ENCODE measurements at regions not wholly inside any gene's neighbourhood (a gene's known extent, or its start where the extent isn't known, plus 50 kb on each side); places are given as distances from the start of the nearest gene placed in this dataset.

- H3K4me1 ChIP-seq (ENCODE audit: control insufficient read depth, low read depth, low read length): no peaks in the 10 kb centered on the region
- no peaks in the 10 kb centered on the region for H3K36me3 ChIP-seq (ENCODE audit: control insufficient read depth, low read depth, low read length)
- no peaks in the 10 kb centered on the region for H3K9me3 ChIP-seq (ENCODE audit: control insufficient read depth, low read depth, low read length)
- no peaks in the 10 kb centered on the region for H3K27me3 ChIP-seq (ENCODE audit: control insufficient read depth, insufficient read depth, low read length)
- H3K9ac ChIP-seq (ENCODE audit: low read length): no peak overlapping the region
- H3K27ac ChIP-seq (ENCODE audit: low read length): no peak overlapping the region
- no peak overlapping the region for H3K4me3 ChIP-seq (ENCODE audit: low read length)
Observed at GRCh38 chr5:101846496-101846895, 449.6 kb downstream of the SLCO4C1 start.

GRCh38 chr5:101843055-101843454, 453.0 kb downstream of the SLCO4C1 start:
- no peaks in the 10 kb centered on the region for H3K27me3 ChIP-seq (ENCODE audit: control insufficient read depth, insufficient read depth, low read length)
- H3K4me1 ChIP-seq (ENCODE audit: control insufficient read depth, low read depth, low read length): no peaks in the 10 kb centered on the region
- no peaks in the 10 kb centered on the region for H3K9me3 ChIP-seq (ENCODE audit: control insufficient read depth, low read depth, low read length)
- no peak overlapping the region for H3K4me3 ChIP-seq (ENCODE audit: low read length)
- no peak overlapping the region for H3K9ac ChIP-seq (ENCODE audit: low read length)
- H3K27ac ChIP-seq (ENCODE audit: low read length): no peak overlapping the region
- H3K36me3 ChIP-seq (ENCODE audit: control insufficient read depth, low read depth, low read length): no peaks in the 10 kb centered on the region

- Histone ChIP-seq H3K4me1 (ENCODE audit: control insufficient read depth, low read depth, low read length) (no peaks in the 10 kb centered on the region), H3K9ac (ENCODE audit: low read length) (no peak overlapping the region), H3K27me3 (ENCODE audit: control insufficient read depth, insufficient read depth, low read length) (no peaks in the 10 kb centered on the region), H3K36me3 (ENCODE audit: control insufficient read depth, low read depth, low read length) (no peaks in the 10 kb centered on the region), H3K4me3 (ENCODE audit: low read length) (no peak overlapping the region), H3K9me3 (ENCODE audit: control insufficient read depth, low read depth, low read length) (no peaks in the 10 kb centered on the region), H3K27ac (ENCODE audit: low read length) (no peak overlapping the region)
Observed at GRCh38 chr5:101838435-101838834, 457.6 kb downstream of the SLCO4C1 start.

- Histone ChIP-seq H3K9ac (ENCODE audit: low read length) (no peak overlapping the region), H3K36me3 (ENCODE audit: control insufficient read depth, low read depth, low read length) (no peaks in the 10 kb centered on the region), H3K4me1 (ENCODE audit: control insufficient read depth, low read depth, low read length) (no peaks in the 10 kb centered on the region), H3K4me3 (ENCODE audit: low read length) (no peak overlapping the region), H3K9me3 (ENCODE audit: control insufficient read depth, low read depth, low read length) (no peaks in the 10 kb centered on the region), H3K27me3 (ENCODE audit: control insufficient read depth, insufficient read depth, low read length) (no peaks in the 10 kb centered on the region), H3K27ac (ENCODE audit: low read length) (no peak overlapping the region)
Observed at GRCh38 chr5:101829255-101829654, 466.8 kb downstream of the SLCO4C1 start.

- no peak overlapping the region for H3K27ac ChIP-seq (ENCODE audit: low read length)
- no peaks in the 10 kb centered on the region for H3K9me3 ChIP-seq (ENCODE audit: control insufficient read depth, low read depth, low read length)
- H3K27me3 ChIP-seq (ENCODE audit: control insufficient read depth, insufficient read depth, low read length): no peaks in the 10 kb centered on the region
- no peak overlapping the region for H3K9ac ChIP-seq (ENCODE audit: low read length)
- H3K4me1 ChIP-seq (ENCODE audit: control insufficient read depth, low read depth, low read length): no peaks in the 10 kb centered on the region
- H3K36me3 ChIP-seq (ENCODE audit: control insufficient read depth, low read depth, low read length): no peaks in the 10 kb centered on the region
- H3K4me3 ChIP-seq (ENCODE audit: low read length): no peak overlapping the region
Observed at GRCh38 chr5:101811466-101811865, 484.6 kb downstream of the SLCO4C1 start.

- Histone ChIP-seq H3K27ac (ENCODE audit: low read length) (no peak overlapping the region), H3K4me3 (ENCODE audit: low read length) (no peak overlapping the region), H3K4me1 (ENCODE audit: control insufficient read depth, low read depth, low read length) (no peaks in the 10 kb centered on the region), H3K36me3 (ENCODE audit: control insufficient read depth, low read depth, low read length) (no peaks in the 10 kb centered on the region), H3K9me3 (ENCODE audit: control insufficient read depth, low read depth, low read length) (no peaks in the 10 kb centered on the region), H3K9ac (ENCODE audit: low read length) (no peak overlapping the region), H3K27me3 (ENCODE audit: control insufficient read depth, insufficient read depth, low read length) (no peaks in the 10 kb centered on the region)
Observed at GRCh38 chr5:101806410-101806809, 489.7 kb downstream of the SLCO4C1 start.

GRCh38 chr5:101796427-101796826, 499.7 kb downstream of the SLCO4C1 start:
- Histone ChIP-seq H3K36me3 (ENCODE audit: control insufficient read depth, low read depth, low read length) (no peaks in the 10 kb centered on the region), H3K4me1 (ENCODE audit: control insufficient read depth, low read depth, low read length) (no peaks in the 10 kb centered on the region), H3K4me3 (ENCODE audit: low read length) (no peak overlapping the region), H3K9ac (ENCODE audit: low read length) (no peak overlapping the region), H3K9me3 (ENCODE audit: control insufficient read depth, low read depth, low read length) (no peaks in the 10 kb centered on the region), H3K27me3 (ENCODE audit: control insufficient read depth, insufficient read depth, low read length) (no peaks in the 10 kb centered on the region), H3K27ac (ENCODE audit: low read length) (no peak overlapping the region)

- peaks cover 5% of the 10 kb centered on the region for H3K4me1 ChIP-seq (ENCODE audit: control insufficient read depth, low read depth, low read length)
- H3K4me3 ChIP-seq (ENCODE audit: low read length): no peak overlapping the region
- no peaks in the 10 kb centered on the region for H3K36me3 ChIP-seq (ENCODE audit: control insufficient read depth, low read depth, low read length)
- peaks cover 6% of the 10 kb centered on the region for H3K27me3 ChIP-seq (ENCODE audit: control insufficient read depth, insufficient read depth, low read length)
- no peaks in the 10 kb centered on the region for H3K9me3 ChIP-seq (ENCODE audit: control insufficient read depth, low read depth, low read length)
- H3K27ac ChIP-seq (ENCODE audit: low read length): no peak overlapping the region
- no peak overlapping the region for H3K9ac ChIP-seq (ENCODE audit: low read length)
Observed at GRCh38 chr5:101788797-101789196, 507.3 kb downstream of the SLCO4C1 start.

- no peaks in the 10 kb centered on the region for H3K36me3 ChIP-seq (ENCODE audit: control insufficient read depth, low read depth, low read length)
- H3K4me3 ChIP-seq (ENCODE audit: low read length): no peak overlapping the region
- H3K9ac ChIP-seq (ENCODE audit: low read length): no peak overlapping the region
- H3K27me3 ChIP-seq (ENCODE audit: control insufficient read depth, insufficient read depth, low read length): peaks cover 6% of the 10 kb centered on the region
- H3K9me3 ChIP-seq (ENCODE audit: control insufficient read depth, low read depth, low read length): no peaks in the 10 kb centered on the region
- peaks cover 5% of the 10 kb centered on the region for H3K4me1 ChIP-seq (ENCODE audit: control insufficient read depth, low read depth, low read length)
- H3K27ac ChIP-seq (ENCODE audit: low read length): no peak overlapping the region
Observed at GRCh38 chr5:101785090-101785489, 511.0 kb downstream of the SLCO4C1 start.

GRCh38 chr5:101783241-101784013, 512.7 kb downstream of the SLCO4C1 start:
- H3K27me3 ChIP-seq (ENCODE audit: control insufficient read depth, insufficient read depth, low read length): peaks cover 6% of the 10 kb centered on the region
- no peak overlapping the region for H3K9ac ChIP-seq (ENCODE audit: low read length)
- no peak overlapping the region for H3K27ac ChIP-seq (ENCODE audit: low read length)
- H3K9me3 ChIP-seq (ENCODE audit: control insufficient read depth, low read depth, low read length): no peaks in the 10 kb centered on the region
- no peak overlapping the region for H3K4me3 ChIP-seq (ENCODE audit: low read length)
- no peaks in the 10 kb centered on the region for H3K36me3 ChIP-seq (ENCODE audit: control insufficient read depth, low read depth, low read length)
- no peaks in the 10 kb centered on the region for H3K4me1 ChIP-seq (ENCODE audit: control insufficient read depth, low read depth, low read length)

- peaks cover 1% of the 10 kb centered on the region for H3K27me3 ChIP-seq (ENCODE audit: control insufficient read depth, insufficient read depth, low read length)
- no peak overlapping the region for H3K4me3 ChIP-seq (ENCODE audit: low read length)
- no peaks in the 10 kb centered on the region for H3K9me3 ChIP-seq (ENCODE audit: control insufficient read depth, low read depth, low read length)
- no peak overlapping the region for H3K27ac ChIP-seq (ENCODE audit: low read length)
- H3K4me1 ChIP-seq (ENCODE audit: control insufficient read depth, low read depth, low read length): no peaks in the 10 kb centered on the region
- H3K36me3 ChIP-seq (ENCODE audit: control insufficient read depth, low read depth, low read length): no peaks in the 10 kb centered on the region
- H3K9ac ChIP-seq (ENCODE audit: low read length): no peak overlapping the region
Observed at GRCh38 chr5:101782352-101783103, 513.6 kb downstream of the SLCO4C1 start.

- Histone ChIP-seq H3K36me3 (ENCODE audit: control insufficient read depth, low read depth, low read length) (no peaks in the 10 kb centered on the region), H3K27me3 (ENCODE audit: control insufficient read depth, insufficient read depth, low read length) (no peaks in the 10 kb centered on the region), H3K27ac (ENCODE audit: low read length) (no peak overlapping the region), H3K4me3 (ENCODE audit: low read length) (no peak overlapping the region), H3K9ac (ENCODE audit: low read length) (no peak overlapping the region), H3K9me3 (ENCODE audit: control insufficient read depth, low read depth, low read length) (no peaks in the 10 kb centered on the region), H3K4me1 (ENCODE audit: control insufficient read depth, low read depth, low read length) (no peaks in the 10 kb centered on the region)
Observed at GRCh38 chr5:101751105-101751504, 545.0 kb downstream of the SLCO4C1 start.

Measured in iPS-18a (cell line).